NB4 (cell line): ENCODE measurements at regions not wholly inside any gene's neighbourhood (a gene's known extent, or its start where the extent isn't known, plus 50 kb on each side); places are given as distances from the start of the nearest gene placed in this dataset.
"Not testable (repeated sequence)": the region's sequence is repeated elsewhere in the genome, so short reads cannot be mapped to it uniquely, and the experiment has no call there.

ENCODE experiments used
- DNase-seq: peaks from one replicate; pipeline ENCODE4 v3.0.0; 2010; ENCODE audit warnings: low read depth
- H3K4me3 ChIP-seq: one replicate; pipeline ENCODE4 v1.5.1; 2011; ENCODE audit warnings: mild to moderate bottlenecking, low read depth, low read length, moderate library complexity
- MYC ChIP-seq: IDR thresholded peaks from 2 replicates; pipeline ENCODE4 v1.6.1; 2011; ENCODE audit warnings: low read depth, low read length
- POLR2A ChIP-seq: IDR thresholded peaks from 2 replicates; pipeline ENCODE4 v1.6.1; 2011; ENCODE audit warnings: mild to moderate bottlenecking; ENCODE audit not compliant: insufficient read length; ENCODE audit errors: extremely low read depth
- TF ChIP-seq, protein P1 (sequence below): IDR thresholded peaks from 2 replicates; pipeline ENCODE4 v1.6.1; 2011; ENCODE audit warnings: low read depth, low read length
- TF ChIP-seq, protein P2 (sequence below): IDR thresholded peaks from one replicate; pipeline ENCODE4 v1.5.1; 2012; ENCODE audit warnings: low read depth, low read length

DNA sequence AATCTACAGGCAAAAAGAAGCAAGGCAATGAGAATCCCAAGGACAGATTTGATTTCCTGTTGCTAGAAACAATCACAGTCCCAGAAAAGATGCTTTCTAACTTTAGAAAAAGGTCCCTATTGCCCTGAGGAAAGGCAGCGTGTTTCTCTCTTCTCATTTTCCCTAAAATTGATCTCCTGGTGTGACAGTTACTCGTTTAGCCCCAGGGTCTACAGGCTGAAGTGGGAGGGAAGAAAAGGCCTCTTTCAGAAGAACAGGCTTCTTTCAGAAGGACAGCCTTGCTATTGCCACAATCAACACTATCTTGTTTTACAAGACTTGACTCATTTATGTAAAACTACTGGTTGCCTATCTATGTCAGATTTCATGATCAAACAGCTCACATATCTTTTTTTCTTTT, 121.8 kb upstream of the OR4E1 start:
- no peak for DNase-seq
- TF ChIP-seq, protein P1, sequence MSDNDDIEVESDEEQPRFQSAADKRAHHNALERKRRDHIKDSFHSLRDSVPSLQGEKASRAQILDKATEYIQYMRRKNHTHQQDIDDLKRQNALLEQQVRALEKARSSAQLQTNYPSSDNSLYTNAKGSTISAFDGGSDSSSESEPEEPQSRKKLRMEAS, result no peak
- TF ChIP-seq, protein P2, sequence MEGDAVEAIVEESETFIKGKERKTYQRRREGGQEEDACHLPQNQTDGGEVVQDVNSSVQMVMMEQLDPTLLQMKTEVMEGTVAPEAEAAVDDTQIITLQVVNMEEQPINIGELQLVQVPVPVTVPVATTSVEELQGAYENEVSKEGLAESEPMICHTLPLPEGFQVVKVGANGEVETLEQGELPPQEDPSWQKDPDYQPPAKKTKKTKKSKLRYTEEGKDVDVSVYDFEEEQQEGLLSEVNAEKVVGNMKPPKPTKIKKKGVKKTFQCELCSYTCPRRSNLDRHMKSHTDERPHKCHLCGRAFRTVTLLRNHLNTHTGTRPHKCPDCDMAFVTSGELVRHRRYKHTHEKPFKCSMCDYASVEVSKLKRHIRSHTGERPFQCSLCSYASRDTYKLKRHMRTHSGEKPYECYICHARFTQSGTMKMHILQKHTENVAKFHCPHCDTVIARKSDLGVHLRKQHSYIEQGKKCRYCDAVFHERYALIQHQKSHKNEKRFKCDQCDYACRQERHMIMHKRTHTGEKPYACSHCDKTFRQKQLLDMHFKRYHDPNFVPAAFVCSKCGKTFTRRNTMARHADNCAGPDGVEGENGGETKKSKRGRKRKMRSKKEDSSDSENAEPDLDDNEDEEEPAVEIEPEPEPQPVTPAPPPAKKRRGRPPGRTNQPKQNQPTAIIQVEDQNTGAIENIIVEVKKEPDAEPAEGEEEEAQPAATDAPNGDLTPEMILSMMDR, result no peak
- TF ChIP-seq MYC, result no peak
- no peak for TF ChIP-seq POLR2A
- H3K4me3 ChIP-seq, result no peak overlapping the region

DNA sequence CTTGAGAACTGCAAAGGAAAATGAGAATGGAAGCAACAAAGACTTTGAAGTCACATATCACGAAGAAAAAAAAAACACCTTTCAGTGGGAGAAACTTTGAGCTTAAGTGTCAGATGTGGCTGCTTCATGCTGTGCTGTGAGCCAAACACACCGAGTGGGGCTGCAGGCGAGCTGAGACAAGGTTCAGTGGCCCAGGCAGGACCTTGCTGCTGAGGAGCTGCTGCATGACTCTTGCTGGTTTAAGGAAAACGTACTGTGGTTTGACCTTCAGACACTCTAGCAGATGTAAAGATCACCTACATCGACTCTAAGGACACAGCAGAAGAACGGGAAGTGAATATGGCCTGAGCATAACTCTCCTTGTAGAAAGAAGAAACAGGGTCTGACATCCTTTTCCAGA, 118.1 kb upstream of the OR4E1 start:
- no peak for DNase-seq
- TF ChIP-seq, protein P1, result no peak
- TF ChIP-seq MYC, result no peak
- TF ChIP-seq, protein P2, result no peak
- TF ChIP-seq POLR2A, result no peak
- no peak overlapping the region for H3K4me3 ChIP-seq

DNA sequence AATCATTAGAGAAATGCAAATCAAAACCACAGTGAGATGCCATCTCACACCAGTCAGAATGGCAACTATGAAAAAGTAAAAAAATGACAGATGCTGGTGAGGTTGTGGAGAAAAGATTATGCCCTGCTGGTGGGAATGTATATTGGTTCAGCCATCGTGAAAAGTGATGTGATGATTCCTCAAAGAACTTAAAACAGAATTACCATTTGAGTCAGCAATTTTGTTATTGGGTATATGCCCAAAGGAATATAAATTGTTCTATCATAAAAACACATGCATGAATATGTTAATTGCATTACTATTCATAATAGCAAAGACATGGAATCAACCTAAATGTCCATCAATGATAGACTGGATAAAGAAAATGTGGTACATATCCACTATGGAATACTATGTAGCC, 115.1 kb upstream of the OR4E1 start:
- not testable (repeated sequence) for DNase-seq, H3K4me3 ChIP-seq

DNA sequence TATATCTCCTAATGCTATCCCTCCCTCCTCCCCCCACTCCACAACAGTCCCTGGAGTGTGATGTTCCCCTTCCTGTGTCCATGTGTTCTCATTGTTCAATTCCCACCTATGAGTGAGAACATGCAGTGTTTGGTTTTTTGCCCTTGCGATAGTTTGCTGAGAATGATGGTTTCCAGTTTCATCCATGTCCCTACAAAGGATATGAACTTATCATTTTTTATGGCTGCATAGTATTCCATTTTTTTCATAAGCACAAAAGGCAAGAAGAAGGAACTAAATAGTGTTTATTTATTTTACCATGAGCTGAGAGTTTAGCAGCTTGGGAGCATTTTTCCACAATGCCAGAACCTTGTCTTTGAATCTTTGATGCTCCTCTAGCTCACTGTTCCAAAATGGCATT, 113.6 kb upstream of the OR4E1 start:
- H3K4me3 ChIP-seq, DNase-seq: not testable (repeated sequence)

DNA sequence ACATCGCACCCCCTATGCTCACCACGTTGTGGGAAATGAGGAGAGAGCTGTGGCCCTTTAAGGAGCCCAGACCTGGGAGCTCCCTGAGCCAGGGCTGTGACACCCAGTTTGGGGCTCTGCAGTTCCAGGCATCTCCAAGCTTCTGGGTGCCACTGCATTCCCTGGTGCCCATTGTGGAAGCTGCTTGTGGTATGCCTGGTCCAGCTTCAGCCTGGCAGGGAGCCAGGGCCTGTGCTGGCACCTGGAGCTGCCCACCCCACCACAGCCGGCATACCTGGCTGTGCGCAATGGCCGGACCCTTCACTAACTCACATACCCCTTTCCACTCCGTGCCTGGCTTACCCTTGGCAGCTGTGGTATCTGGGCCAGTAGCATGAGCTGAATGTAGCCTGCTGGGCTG, 107.9 kb upstream of the OR4E1 start:
- H3K4me3 ChIP-seq, result no peak overlapping the region
- no peak for DNase-seq
- TF ChIP-seq, protein P1, result no peak
- TF ChIP-seq MYC (no peak), POLR2A (no peak)
- TF ChIP-seq, protein P2, result no peak

DNA sequence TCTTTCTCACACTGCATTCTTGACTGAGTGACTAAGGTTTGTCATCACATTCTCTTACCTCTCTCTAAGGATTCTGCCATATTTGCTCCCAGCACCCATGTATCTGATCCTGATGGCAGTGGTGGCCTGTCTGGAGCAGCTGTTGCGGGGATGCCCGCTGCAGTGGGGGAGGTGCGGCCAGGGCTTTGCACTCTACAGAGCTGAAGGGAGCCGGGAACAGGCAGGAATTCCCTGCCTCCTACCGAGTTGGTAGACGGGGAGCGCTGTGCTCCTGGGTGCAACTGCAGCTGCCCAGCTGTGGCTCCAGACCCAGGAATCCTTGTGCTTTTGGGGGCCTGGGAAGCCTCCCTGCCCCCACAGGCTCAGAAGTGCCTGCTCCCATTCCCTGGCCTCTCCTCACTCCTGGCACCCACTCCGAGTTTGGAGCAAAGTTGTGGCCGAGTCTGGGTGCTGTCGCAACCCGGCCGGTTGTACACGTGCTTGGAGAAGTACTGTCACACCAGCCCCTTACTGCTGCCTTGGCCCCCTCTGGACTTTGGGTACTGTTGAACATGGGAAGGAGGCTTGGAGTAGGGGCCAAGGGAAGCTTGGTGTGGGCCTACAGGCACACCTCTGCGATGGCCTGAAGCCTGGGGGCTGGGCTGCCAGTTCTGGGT, 106.9 kb upstream of the OR4E1 start:
- H3K4me3 ChIP-seq, result no peak overlapping the region
- TF ChIP-seq, protein P1, result no peak
- TF ChIP-seq, protein P2, result no peak
- no peak for TF ChIP-seq MYC
- TF ChIP-seq POLR2A, result no peak
- DNase-seq, result no peak

DNA sequence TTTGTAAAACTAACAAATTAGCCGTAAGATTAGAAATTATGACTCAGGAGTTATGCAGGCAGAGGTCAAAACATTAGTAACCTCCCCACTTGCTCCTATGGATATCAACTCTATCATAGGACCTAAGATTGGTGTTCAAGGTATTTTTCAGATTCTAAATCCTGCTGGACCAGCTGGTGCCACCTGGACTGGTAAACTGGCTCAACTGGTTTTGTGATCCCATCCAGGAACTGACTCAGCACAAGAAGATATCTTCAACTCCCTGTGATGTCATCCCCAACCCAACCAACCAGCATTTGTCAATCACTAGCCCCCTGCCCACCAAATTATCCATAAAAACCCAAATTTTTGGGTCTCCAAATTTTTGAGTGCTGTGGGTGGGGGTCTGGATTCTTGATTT, 98.1 kb upstream of the OR4E1 start:
- DNase-seq, result no peak
- H3K4me3 ChIP-seq, result no peak overlapping the region
- TF ChIP-seq, protein P2, result no peak
- no peak for TF ChIP-seq MYC
- TF ChIP-seq, protein P1, result no peak
- TF ChIP-seq POLR2A, result no peak
